Mucosa of stomach (tissue), 1 donor: ENCODE measurements at regions not wholly inside any gene's neighbourhood (a gene's known extent, or its start where the extent isn't known, plus 50 kb on each side); places are given as distances from the start of the nearest gene placed in this dataset.

Experiments used
- H3K27me3 ChIP-seq: one replicate; pipeline ENCODE4 v1.7.0; 2013; ENCODE audit warnings: mild to moderate bottlenecking, low read length; ENCODE audit not compliant: control insufficient read depth, insufficient read depth
- H3K36me3 ChIP-seq: one replicate; pipeline ENCODE4 v1.7.0; 2013; ENCODE audit warnings: low read length; ENCODE audit not compliant: control insufficient read depth, insufficient read depth
- H3K4me1 ChIP-seq: one replicate; pipeline ENCODE4 v1.7.0; 2013; ENCODE audit warnings: mild to moderate bottlenecking, low read length; ENCODE audit not compliant: control insufficient read depth, insufficient read depth
- H3K4me3 ChIP-seq: one replicate; pipeline ENCODE4 v1.7.0; 2013; ENCODE audit warnings: low read length
- H3K9ac ChIP-seq: one replicate; pipeline ENCODE4 v1.7.0; 2013; ENCODE audit warnings: mild to moderate bottlenecking, low read length, moderate library complexity
- H3K9me3 ChIP-seq: one replicate; pipeline ENCODE4 v1.7.0; 2013; ENCODE audit warnings: mild to moderate bottlenecking, low read length, moderate library complexity; ENCODE audit not compliant: control insufficient read depth
- donor health status: Pancreatic carcinoma.

DNA sequence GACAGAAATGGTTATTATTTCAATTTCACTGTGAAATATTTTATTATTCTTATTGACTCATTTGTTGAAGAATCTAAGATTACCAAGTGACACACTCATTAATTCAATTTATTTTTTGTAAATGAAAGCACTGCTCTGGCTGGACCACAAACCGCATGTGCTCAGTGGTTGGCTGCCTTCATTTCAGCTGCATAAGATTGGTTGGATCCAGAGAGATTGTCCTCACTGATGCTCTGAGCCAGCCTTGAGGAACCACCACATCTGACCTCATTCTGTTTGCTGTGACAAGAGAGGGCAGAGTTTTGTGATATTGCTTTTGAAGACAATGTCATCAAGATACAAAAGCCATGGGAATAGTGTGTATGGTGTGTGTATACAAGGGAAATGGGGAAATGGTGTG lies 192.1 kb downstream of the CYRIA start:
- no peak overlapping the region for H3K4me3 ChIP-seq
- no peaks in the 10 kb centered on the region for H3K4me1 ChIP-seq
- H3K27me3 ChIP-seq, result no peaks in the 10 kb centered on the region
- no peak overlapping the region for H3K9ac ChIP-seq
- H3K36me3 ChIP-seq, result no peaks in the 10 kb centered on the region
- H3K9me3 ChIP-seq, result no peaks in the 10 kb centered on the region

- no peak overlapping the region for H3K9ac ChIP-seq
- H3K4me3 ChIP-seq, result no peak overlapping the region
- H3K36me3 ChIP-seq, result no peaks in the 10 kb centered on the region
- no peaks in the 10 kb centered on the region for H3K27me3 ChIP-seq
- H3K9me3 ChIP-seq, result no peaks in the 10 kb centered on the region
- no peaks in the 10 kb centered on the region for H3K4me1 ChIP-seq
Measured at GRCh38 chr2:16470936-16471490, 194.6 kb downstream of the CYRIA start.

DNA sequence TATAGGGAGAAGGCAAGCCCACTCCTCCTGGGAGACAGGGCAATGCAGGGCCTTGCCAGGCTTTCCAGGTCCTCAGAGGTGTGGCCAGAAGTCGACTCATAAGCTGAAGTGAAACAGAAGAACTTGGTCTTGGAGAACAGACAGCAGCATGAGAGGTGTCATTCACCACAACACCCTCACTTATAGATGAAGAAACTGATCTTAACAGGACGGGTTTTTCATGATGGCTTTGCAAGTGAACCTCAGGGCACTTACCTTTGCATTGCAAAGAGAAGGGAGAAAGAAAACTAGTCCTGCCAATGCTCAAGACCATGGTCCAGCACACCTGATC lies 198.8 kb downstream of the CYRIA start:
- Histone ChIP-seq H3K4me1 (no peaks in the 10 kb centered on the region), H3K9me3 (no peaks in the 10 kb centered on the region), H3K9ac (no peak overlapping the region), H3K4me3 (no peak overlapping the region), H3K36me3 (no peaks in the 10 kb centered on the region), H3K27me3 (no peaks in the 10 kb centered on the region)

GRCh38 chr2:16466133-16466820 lies 199.4 kb downstream of the CYRIA start:
- Histone ChIP-seq H3K36me3 (no peaks in the 10 kb centered on the region), H3K9me3 (no peaks in the 10 kb centered on the region), H3K4me1 (no peaks in the 10 kb centered on the region), H3K9ac (no peak overlapping the region), H3K4me3 (no peak overlapping the region), H3K27me3 (no peaks in the 10 kb centered on the region)

DNA sequence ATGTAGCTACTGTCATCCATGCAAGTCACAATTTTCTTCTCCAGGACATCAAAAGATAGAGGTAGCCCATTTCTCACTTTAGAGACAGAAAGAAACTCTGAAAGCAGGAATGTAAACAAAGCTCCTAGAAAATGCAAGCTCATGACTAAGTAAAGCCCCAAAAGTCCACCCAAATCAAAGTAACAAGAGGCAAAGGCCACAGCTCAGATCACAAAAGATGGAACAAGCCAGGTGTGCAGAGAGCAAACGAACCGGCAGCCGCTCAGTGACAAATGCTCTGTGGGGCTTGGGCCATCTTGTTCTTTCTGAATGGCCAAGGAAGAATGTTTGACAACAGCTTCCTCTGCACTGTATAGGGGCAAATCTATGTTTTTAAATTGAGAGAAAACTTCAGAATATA lies 201.0 kb downstream of the CYRIA start:
- H3K4me3 ChIP-seq, result no peak overlapping the region

GRCh38 chr2:16462958-16463357 lies 202.7 kb downstream of the CYRIA start:
- Histone ChIP-seq H3K4me3 (no peak overlapping the region), H3K9me3 (no peaks in the 10 kb centered on the region), H3K27me3 (no peaks in the 10 kb centered on the region), H3K36me3 (no peaks in the 10 kb centered on the region), H3K4me1 (no peaks in the 10 kb centered on the region), H3K9ac (no peak overlapping the region)

More for the DNA sequence above, 201.0 kb downstream of the CYRIA start:
- Histone ChIP-seq H3K9me3 (no peaks in the 10 kb centered on the region), H3K4me1 (no peaks in the 10 kb centered on the region), H3K27me3 (no peaks in the 10 kb centered on the region), H3K36me3 (no peaks in the 10 kb centered on the region), H3K9ac (no peak overlapping the region)

GRCh38 chr2:16461672-16462071 lies 204.0 kb downstream of the CYRIA start:
- Histone ChIP-seq H3K36me3 (no peaks in the 10 kb centered on the region), H3K9me3 (no peaks in the 10 kb centered on the region), H3K9ac (no peak overlapping the region), H3K27me3 (no peaks in the 10 kb centered on the region), H3K4me1 (no peaks in the 10 kb centered on the region), H3K4me3 (no peak overlapping the region)

- H3K36me3 ChIP-seq, result no peaks in the 10 kb centered on the region
- no peaks in the 10 kb centered on the region for H3K4me1 ChIP-seq
- no peak overlapping the region for H3K4me3 ChIP-seq
Measured at GRCh38 chr2:16459606-16460005, 206.0 kb downstream of the CYRIA start.

DNA sequence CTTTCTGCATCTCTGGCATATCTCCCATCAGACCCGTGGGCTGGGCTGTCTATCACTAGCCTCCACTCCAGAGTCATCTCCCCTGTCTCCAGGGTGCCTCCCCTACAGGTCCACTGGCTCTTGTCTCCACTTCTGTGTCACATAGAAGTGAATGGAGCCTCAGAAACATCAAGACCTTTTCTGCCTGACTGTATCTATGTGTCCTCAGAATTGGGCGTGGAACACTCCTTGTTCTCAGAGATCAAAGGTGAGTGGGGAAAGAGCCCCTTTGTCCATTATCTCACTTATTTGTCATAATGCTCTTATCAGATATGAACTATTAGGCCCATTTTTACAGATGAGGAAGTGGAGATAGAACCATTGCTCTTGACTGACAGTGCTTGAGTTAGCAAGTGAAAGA lies 211.0 kb downstream of the CYRIA start:
- no peak overlapping the region for H3K4me3 ChIP-seq
- H3K9ac ChIP-seq, result no peak overlapping the region
- no peaks in the 10 kb centered on the region for H3K27me3 ChIP-seq
- no peaks in the 10 kb centered on the region for H3K4me1 ChIP-seq
- H3K36me3 ChIP-seq, result no peaks in the 10 kb centered on the region
- H3K9me3 ChIP-seq, result no peaks in the 10 kb centered on the region

More at GRCh38 chr2:16459606-16460005, 206.0 kb downstream of the CYRIA start:
- no peaks in the 10 kb centered on the region for H3K9me3 ChIP-seq
- no peak overlapping the region for H3K9ac ChIP-seq
- H3K27me3 ChIP-seq, result no peaks in the 10 kb centered on the region

DNA sequence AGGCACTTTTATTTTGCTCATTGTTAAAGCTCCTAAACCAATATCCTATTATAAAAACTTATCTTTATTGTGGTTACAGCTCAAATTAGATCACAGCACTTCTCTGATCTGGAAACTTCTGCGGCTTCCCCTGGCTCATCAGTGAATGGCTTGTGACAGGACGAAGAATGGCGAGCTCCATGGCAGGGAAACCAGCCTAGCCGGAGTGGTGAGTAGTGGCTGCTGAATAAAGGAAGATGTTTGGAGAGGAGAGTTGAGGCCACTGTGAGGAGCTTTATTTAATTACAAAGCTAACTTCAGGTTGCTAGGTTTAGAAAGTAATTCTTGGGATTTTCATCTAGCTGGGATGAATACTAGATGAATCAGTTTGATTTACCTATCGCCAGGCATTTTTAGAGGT lies 213.5 kb downstream of the CYRIA start:
- Histone ChIP-seq H3K9me3 (no peaks in the 10 kb centered on the region), H3K9ac (no peak overlapping the region), H3K36me3 (no peaks in the 10 kb centered on the region), H3K4me1 (no peaks in the 10 kb centered on the region), H3K4me3 (no peak overlapping the region), H3K27me3 (no peaks in the 10 kb centered on the region)

GRCh38 chr2:16446706-16447105 lies 218.9 kb downstream of the CYRIA start:
- Histone ChIP-seq H3K4me1 (no peaks in the 10 kb centered on the region), H3K9me3 (no peaks in the 10 kb centered on the region), H3K4me3 (no peak overlapping the region), H3K9ac (no peak overlapping the region), H3K36me3 (no peaks in the 10 kb centered on the region), H3K27me3 (no peaks in the 10 kb centered on the region)

DNA sequence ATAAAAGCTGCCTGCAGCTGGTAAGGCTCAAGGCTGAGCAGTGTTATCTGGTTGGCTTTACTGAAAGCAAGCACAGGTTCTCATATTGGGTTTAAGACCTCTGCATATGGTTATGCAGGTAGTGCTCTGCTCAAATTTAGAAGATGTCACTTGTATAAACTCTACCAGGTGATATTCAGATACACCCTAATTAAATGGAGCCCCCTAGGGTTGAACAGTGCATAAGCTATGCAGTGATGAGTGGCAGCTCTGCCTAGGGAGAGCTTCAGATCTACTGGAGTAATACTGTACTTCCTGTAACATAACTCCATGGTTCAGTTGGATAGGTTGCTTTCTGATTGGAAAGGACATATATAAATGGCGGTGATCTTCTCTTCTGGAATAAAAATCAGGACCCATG lies 222.7 kb downstream of the CYRIA start:
- Histone ChIP-seq H3K4me3 (no peak overlapping the region), H3K9me3 (no peaks in the 10 kb centered on the region), H3K9ac (no peak overlapping the region), H3K27me3 (no peaks in the 10 kb centered on the region), H3K4me1 (no peaks in the 10 kb centered on the region), H3K36me3 (no peaks in the 10 kb centered on the region)

GRCh38 chr2:16441431-16441830 lies 224.2 kb downstream of the CYRIA start:
- no peaks in the 10 kb centered on the region for H3K36me3 ChIP-seq
- no peak overlapping the region for H3K9ac ChIP-seq
- no peaks in the 10 kb centered on the region for H3K9me3 ChIP-seq
- H3K4me3 ChIP-seq, result no peak overlapping the region
- no peaks in the 10 kb centered on the region for H3K4me1 ChIP-seq
- no peaks in the 10 kb centered on the region for H3K27me3 ChIP-seq
